LNCaP clone FGC (cell line): ENCODE measurements at regions not wholly inside any gene's neighbourhood (a gene's known extent, or its start where the extent isn't known, plus 50 kb on each side); places are given as distances from the start of the nearest gene placed in this dataset.

ENCODE experiments used
- DNase-seq: peaks from one replicate; pipeline ENCODE4 v3.0.0-alpha.2; 2011; ENCODE audit warnings: low read depth
- H3K4me3 ChIP-seq: 2 replicates; pipeline ENCODE4 v1.5.1; 2011; ENCODE audit warnings: mild to moderate bottlenecking, low read depth, low read length, control low read depth
- CTCF ChIP-seq: IDR thresholded peaks from 2 replicates; pipeline ENCODE4 v1.5.1; 2012; ENCODE audit warnings: mild to moderate bottlenecking; ENCODE audit not compliant: control insufficient read depth, insufficient read depth; ENCODE audit errors: extremely low read depth

GRCh38 chr21:30058928-30059327 is 107.7 kb downstream of the CLDN17 start:
- DNase-seq: no peak
- no peak overlapping the region for H3K4me3 ChIP-seq
- TF ChIP-seq CTCF: no peak

GRCh38 chr21:30057108-30057507 is 109.5 kb downstream of the CLDN17 start:
- no peak overlapping the region for H3K4me3 ChIP-seq
- no peak for TF ChIP-seq CTCF
- DNase-seq: no peak

- H3K4me3 ChIP-seq: no peak overlapping the region
- DNase-seq: no peak
- no peak for TF ChIP-seq CTCF
Measured at GRCh38 chr21:30048570-30048969, 108.8 kb upstream of the GRIK1 start.

- peak; percentile 10 for DNase-seq
- no peak overlapping the region for H3K4me3 ChIP-seq
- peak; percentile 70 for TF ChIP-seq CTCF
Measured at GRCh38 chr21:30044447-30045064, 104.8 kb upstream of the GRIK1 start.

GRCh38 chr21:30042443-30042842 is 102.6 kb upstream of the GRIK1 start:
- H3K4me3 ChIP-seq: no peak overlapping the region
- TF ChIP-seq CTCF: no peak
- DNase-seq: no peak

- no peak for DNase-seq
- no peak for TF ChIP-seq CTCF
- no peak overlapping the region for H3K4me3 ChIP-seq
Measured at GRCh38 chr21:30033441-30033840, 93.6 kb upstream of the GRIK1 start.

- H3K4me3 ChIP-seq: no peak overlapping the region
- TF ChIP-seq CTCF: no peak
- no peak for DNase-seq
Measured at GRCh38 chr21:30030416-30030815, 90.6 kb upstream of the GRIK1 start.
